ENCODE measurements at regions not wholly inside any gene's neighbourhood (a gene's known extent, or its start where the extent isn't known, plus 50 kb on each side); places are given as distances from the start of the nearest gene placed in this dataset.

DNA sequence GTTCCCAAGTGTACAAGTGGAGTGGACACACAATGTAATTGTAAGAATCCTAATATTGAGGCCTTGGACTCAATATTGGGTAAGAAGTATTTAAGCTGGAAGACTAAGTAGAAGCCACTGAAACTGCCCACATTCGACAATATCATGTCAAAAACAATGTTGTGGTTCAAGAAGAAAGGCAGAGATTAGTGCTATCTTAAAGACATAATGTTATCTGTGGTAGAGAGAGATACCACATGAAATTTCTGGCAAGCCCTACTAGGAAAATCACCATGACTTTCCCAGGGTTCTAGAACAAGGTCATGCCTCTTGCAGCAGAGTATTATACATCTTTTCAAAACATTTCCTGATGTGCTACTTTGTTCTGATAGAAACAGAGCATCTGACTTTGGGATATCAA is 192.6 kb downstream of the RAP2B start:
- TF ChIP-seq, protein P1, sequence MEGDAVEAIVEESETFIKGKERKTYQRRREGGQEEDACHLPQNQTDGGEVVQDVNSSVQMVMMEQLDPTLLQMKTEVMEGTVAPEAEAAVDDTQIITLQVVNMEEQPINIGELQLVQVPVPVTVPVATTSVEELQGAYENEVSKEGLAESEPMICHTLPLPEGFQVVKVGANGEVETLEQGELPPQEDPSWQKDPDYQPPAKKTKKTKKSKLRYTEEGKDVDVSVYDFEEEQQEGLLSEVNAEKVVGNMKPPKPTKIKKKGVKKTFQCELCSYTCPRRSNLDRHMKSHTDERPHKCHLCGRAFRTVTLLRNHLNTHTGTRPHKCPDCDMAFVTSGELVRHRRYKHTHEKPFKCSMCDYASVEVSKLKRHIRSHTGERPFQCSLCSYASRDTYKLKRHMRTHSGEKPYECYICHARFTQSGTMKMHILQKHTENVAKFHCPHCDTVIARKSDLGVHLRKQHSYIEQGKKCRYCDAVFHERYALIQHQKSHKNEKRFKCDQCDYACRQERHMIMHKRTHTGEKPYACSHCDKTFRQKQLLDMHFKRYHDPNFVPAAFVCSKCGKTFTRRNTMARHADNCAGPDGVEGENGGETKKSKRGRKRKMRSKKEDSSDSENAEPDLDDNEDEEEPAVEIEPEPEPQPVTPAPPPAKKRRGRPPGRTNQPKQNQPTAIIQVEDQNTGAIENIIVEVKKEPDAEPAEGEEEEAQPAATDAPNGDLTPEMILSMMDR (IDR thresholded peaks at IDR 0.05), result no peak
- TF ChIP-seq EZH2 (IDR thresholded peaks at IDR 0.05; ENCODE audit: borderline replicate concordance, insufficient read depth, low read depth, low read length, poor library complexity, severe bottlenecking), result no peak
